ENCODE measurements at regions not wholly inside any gene's neighbourhood (a gene's known extent, or its start where the extent isn't known, plus 50 kb on each side); places are given as distances from the start of the nearest gene placed in this dataset.

DNA sequence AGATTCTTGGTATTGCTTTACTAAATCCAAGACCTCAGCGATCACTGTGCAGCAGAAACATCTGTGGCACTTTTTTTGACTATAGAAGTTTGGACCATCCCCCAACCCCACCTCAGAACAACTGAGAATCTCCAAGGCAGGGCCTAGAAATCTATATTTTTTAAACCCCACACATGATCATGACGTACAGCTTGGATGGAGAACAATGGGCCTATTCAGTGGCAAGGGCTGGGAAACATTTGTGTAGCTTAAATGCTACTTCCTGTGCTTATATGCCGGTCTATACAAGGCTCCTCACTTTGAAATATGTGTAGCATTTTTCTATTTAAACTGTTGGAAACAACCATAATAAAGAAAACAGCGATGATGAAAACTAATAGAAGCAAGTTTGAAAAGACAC is 55.1 kb upstream of the SPRED1 start:
- DNase-seq (ENCODE audit: extremely low read depth, low read depth): no peak
- H3K4me3 ChIP-seq (replicated peaks; ENCODE audit: low read depth, low read length): no peak overlapping the region
- TF ChIP-seq, protein P1, sequence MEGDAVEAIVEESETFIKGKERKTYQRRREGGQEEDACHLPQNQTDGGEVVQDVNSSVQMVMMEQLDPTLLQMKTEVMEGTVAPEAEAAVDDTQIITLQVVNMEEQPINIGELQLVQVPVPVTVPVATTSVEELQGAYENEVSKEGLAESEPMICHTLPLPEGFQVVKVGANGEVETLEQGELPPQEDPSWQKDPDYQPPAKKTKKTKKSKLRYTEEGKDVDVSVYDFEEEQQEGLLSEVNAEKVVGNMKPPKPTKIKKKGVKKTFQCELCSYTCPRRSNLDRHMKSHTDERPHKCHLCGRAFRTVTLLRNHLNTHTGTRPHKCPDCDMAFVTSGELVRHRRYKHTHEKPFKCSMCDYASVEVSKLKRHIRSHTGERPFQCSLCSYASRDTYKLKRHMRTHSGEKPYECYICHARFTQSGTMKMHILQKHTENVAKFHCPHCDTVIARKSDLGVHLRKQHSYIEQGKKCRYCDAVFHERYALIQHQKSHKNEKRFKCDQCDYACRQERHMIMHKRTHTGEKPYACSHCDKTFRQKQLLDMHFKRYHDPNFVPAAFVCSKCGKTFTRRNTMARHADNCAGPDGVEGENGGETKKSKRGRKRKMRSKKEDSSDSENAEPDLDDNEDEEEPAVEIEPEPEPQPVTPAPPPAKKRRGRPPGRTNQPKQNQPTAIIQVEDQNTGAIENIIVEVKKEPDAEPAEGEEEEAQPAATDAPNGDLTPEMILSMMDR (IDR thresholded peaks at IDR 0.05; ENCODE audit: low read depth, low read length, missing control alignments): no peak

DNA sequence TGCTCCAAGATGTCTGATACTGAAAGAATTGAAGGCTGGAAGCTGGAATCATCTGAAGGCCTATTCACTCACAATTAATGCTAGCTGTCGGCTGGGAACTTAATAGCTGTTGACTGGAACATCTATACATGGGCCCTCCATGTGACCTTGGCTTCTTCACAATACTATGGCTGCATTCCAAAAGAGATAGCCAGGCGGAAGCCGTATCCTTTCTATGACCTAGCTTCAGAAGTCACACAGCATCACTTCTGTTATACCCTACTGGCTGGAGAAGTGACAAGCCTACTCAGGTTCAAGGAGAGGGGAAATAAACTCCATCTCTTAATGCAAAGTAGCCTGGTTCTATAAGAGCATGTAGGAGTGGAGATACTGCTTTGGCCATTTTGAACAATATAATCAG is 50.9 kb upstream of the SPRED1 start:
- TF ChIP-seq, protein P1 (IDR thresholded peaks at IDR 0.05; ENCODE audit: low read depth, low read length, missing control alignments): no peak
- no peak for DNase-seq (ENCODE audit: extremely low read depth, low read depth)
- no peak overlapping the region for H3K4me3 ChIP-seq (replicated peaks; ENCODE audit: low read depth, low read length)

DNA sequence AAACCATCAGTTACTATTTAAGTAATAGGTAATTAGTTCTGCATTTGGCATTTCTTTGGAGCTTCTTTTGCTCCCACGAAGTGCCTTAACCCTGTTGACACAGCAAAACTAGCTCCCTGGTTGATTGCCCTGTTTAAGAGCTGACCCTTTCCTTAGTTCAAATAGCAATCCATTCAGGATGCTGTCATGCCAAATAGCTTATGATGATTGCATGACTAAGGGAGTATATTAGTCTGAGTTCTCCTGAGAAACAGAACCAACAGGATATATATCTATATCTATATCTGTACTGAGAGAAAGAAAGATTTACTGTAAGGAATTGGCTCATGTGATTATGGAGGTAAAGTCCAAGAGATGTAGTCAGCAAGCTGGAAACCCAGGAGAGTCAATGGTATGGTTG is 50.3 kb upstream of the SPRED1 start:
- TF ChIP-seq, protein P1 (IDR thresholded peaks at IDR 0.05; ENCODE audit: low read depth, low read length, missing control alignments): no peak
- no peak for DNase-seq (ENCODE audit: extremely low read depth, low read depth)
- no peak overlapping the region for H3K4me3 ChIP-seq (replicated peaks; ENCODE audit: low read depth, low read length)
